Ishikawa (cell line): ENCODE measurements at regions not wholly inside any gene's neighbourhood (a gene's known extent, or its start where the extent isn't known, plus 50 kb on each side); places are given as distances from the start of the nearest gene placed in this dataset.

ENCODE experiments used
- CREB1 ChIP-seq: IDR thresholded peaks from 2 replicates; pipeline ENCODE4 v1.6.1; 2012; ENCODE audit warnings: low read depth
- EGR1 ChIP-seq: IDR thresholded peaks from 2 replicates; pipeline ENCODE4 v1.6.1; 2012
- EP300 ChIP-seq: IDR thresholded peaks from 2 replicates; pipeline ENCODE4 v1.6.1; 2012; ENCODE audit warnings: borderline replicate concordance
- MAX ChIP-seq: IDR thresholded peaks from 2 replicates; pipeline ENCODE4 v1.6.1; 2012
- NFIC ChIP-seq: IDR thresholded peaks from 2 replicates; pipeline ENCODE4 v1.6.1; 2012
- RAD21 ChIP-seq: IDR thresholded peaks from 2 replicates; pipeline ENCODE4 v1.6.1; 2012; ENCODE audit warnings: low read depth
- REST ChIP-seq: IDR thresholded peaks from 2 replicates; pipeline ENCODE4 v1.6.1; 2012; ENCODE audit warnings: low read depth, mild to moderate bottlenecking
- TAF1 ChIP-seq: IDR thresholded peaks from 2 replicates; pipeline ENCODE4 v1.6.1; 2012; ENCODE audit warnings: low read depth, mild to moderate bottlenecking
- TEAD4 ChIP-seq: IDR thresholded peaks from 2 replicates; pipeline ENCODE4 v1.6.1; 2012
- USF1 ChIP-seq: IDR thresholded peaks from 2 replicates; pipeline ENCODE4 v1.6.1; 2012
- YY1 ChIP-seq: IDR thresholded peaks from 2 replicates; pipeline ENCODE4 v1.6.1; 2012; ENCODE audit warnings: low read depth
- ZBTB7A ChIP-seq: IDR thresholded peaks from 2 replicates; pipeline ENCODE4 v1.6.1; 2012; ENCODE audit warnings: low read depth

- no peak for TF ChIP-seq EP300
- no peak for TF ChIP-seq RAD21
- no peak for TF ChIP-seq USF1
- TF ChIP-seq TAF1: no peak
- TF ChIP-seq MAX: no peak
- TF ChIP-seq CREB1: no peak
- no peak for TF ChIP-seq TEAD4
- no peak for TF ChIP-seq EGR1
- no peak for TF ChIP-seq YY1
- TF ChIP-seq ZBTB7A: no peak
- no peak for TF ChIP-seq NFIC
- no peak for TF ChIP-seq REST
These were observed 782.0 kb downstream of the MCTP2 start for GRCh38 chr15:95013381-95013780.
